ENCODE measurements at regions not wholly inside any gene's neighbourhood (a gene's known extent, or its start where the extent isn't known, plus 50 kb on each side); places are given as distances from the start of the nearest gene placed in this dataset.
"Not testable (repeated sequence)": the region's sequence is repeated elsewhere in the genome, so short reads cannot be mapped to it uniquely, and the experiment has no call there.

DNA sequence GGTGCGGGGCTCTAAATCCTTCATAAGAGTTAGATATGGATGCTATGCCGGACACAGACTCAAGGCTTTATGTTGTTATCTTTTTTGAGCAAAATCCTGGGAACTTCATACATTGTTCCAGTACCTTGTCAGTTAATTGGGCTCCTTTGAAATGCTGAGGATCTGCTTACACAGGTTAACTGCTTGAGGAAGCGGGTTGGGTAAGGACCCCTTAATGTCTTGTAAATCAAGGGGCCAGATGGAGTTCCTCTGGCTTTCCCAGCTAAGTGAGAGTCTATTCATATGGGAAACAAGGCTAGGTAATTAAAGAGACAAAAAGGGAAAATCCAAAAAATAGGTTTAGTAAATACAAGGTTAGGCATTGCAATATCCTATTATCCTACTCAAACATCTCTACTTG, 141.5 kb downstream of the OR2B2 start:
- DNase-seq = no peak

DNA sequence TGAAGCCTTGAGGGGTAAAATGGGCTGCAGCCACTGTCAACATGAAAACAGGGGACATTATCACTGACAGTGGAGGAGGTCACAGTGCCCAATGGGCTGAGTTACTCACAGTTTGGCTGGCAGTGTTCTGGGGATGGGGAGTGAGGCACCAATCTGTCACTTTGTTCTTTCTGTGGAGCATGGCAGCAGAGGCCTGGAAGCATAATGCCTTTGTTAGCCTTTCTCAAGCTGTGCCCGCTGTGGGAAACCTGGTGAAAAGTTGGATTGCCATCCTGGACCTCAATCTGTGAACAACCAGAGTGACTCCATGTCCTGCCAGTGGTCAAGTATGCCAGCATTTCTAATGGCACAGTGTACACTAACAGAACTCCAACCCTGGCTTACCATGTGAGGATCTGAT, 143.6 kb downstream of the OR2B2 start:
- no peak for DNase-seq

- no peak for DNase-seq
Measured at GRCh38 chr6:27767851-27768250, 144.3 kb downstream of the OR2B2 start.

- no peak for DNase-seq
Measured at GRCh38 chr6:27766405-27766804, 145.8 kb downstream of the OR2B2 start.

DNA sequence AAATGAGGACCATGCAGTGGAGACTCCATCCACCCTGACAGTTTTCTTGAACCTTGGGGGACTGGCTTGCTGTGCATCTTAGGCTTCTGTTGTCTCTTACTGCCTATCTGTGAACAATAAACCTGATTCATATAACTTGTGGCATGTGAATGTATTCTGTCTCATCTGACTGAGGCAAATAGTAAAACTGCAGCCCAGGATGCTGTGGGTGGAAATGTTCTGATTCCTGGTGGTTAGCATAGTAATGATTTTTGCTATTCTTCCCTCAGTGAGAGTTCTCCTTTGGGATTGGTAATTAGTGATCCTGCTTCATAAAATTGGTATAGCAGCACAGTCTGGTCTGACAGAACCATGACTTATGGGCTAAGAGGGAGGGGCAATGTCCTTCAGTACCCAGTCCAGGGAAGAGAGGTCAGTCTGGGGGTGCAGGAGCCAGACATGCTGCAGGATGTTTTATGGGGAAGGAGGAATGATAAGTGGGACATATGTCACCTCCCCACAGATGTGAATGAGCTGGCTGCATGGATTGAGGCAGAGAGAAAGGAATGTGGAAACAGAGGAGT, 147.1 kb downstream of the OR2B2 start:
- no peak for DNase-seq

- DNase-seq = no peak
Measured at GRCh38 chr6:27761391-27761790, 150.8 kb downstream of the OR2B2 start.

GRCh38 chr6:27760464-27760863, 151.7 kb downstream of the OR2B2 start:
- no peak for DNase-seq

GRCh38 chr6:27759930-27760329, 152.3 kb downstream of the OR2B2 start:
- no peak for DNase-seq

GRCh38 chr6:27758491-27758890, 153.7 kb downstream of the OR2B2 start:
- no peak for DNase-seq

DNA sequence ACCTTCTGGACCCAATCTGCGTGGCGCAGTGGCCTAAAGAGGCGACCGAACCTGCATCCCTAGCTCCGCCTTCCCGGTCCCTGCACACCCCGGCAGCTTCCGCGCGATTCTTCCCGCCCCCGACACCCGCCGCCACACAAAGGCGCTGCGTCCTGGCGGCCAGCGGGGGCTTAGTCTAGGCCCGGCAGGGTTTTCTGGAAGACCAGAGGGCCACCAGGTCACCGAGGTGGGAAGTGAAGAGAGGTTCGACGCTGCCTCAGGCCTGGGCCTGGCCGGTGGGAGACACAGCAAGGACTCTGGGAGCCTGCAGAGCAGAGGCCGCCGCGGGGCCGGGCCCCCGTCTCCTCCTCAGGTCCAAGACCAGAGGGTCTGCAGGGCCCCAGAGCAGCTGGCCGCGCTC, 154.9 kb downstream of the OR2B2 start:
- peak; percentile 49 for DNase-seq

DNA sequence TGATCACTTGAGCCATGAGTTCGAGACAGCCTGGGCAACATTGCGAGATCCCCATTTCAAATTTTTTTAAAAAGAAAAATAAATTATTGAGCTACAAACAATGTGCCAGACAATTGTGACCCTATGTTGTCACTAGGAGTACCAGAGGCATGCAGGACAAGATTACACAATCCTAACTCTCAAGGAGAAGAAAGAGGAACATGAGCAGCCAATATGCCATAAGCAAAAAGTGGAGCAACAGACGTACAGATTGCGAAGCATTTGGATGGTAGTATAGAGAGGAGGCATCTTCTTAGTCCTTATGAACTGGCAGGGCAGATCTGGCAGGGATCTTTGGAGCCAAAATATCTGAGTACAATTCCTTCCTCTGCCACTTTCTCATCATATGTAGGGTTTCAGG, 156.4 kb downstream of the OR2B2 start:
- no peak for DNase-seq

GRCh38 chr6:27754408-27754782, 157.8 kb downstream of the OR2B2 start:
- no peak for DNase-seq

GRCh38 chr6:27753668-27754407, 158.4 kb downstream of the OR2B2 start:
- peak; percentile 73 for DNase-seq

DNA sequence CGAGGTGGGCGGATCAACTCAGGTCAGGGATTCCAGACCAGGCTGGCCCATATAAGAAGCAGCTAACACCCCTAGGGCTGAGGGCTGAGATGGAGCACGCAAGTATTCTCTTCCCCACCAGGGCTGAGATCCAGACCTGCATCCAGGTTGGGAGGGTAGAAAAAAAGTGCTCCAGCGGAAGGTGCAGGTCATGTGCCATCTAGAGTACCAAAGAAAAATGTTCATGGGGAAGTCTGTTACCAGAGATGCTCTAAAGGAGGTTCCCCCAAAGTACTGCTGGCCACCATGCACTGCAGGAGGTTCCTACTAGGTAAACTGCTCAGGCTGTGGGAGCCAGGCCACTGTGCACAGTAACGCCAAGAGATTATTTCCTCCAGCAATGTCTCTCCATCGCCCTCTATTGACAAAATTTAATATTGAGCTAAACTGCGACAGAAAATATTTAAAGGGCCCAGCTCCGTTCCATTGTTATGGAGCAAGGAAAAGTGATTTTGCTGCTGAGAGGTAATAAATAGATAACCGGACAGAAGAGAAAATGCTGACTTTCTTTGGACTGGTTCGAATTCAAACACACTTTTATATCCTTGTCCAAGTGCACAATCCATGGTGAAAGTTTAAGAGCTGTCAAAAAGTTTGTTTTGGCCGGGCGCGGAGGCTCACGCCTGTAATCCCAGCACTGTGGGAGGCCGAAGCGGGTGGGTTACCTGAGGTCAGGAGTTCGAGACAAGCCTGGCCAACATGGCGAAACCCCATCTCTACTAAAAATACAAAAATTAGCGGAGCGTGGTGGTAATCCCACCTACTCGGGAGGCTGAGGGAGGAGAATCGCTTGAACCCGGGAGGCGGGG, 159.9 kb downstream of the OR2B2 start:
- DNase-seq = peak; percentile 51

- no peak for DNase-seq
Measured at GRCh38 chr6:27748661-27749060, 163.5 kb downstream of the OR2B2 start.

DNA sequence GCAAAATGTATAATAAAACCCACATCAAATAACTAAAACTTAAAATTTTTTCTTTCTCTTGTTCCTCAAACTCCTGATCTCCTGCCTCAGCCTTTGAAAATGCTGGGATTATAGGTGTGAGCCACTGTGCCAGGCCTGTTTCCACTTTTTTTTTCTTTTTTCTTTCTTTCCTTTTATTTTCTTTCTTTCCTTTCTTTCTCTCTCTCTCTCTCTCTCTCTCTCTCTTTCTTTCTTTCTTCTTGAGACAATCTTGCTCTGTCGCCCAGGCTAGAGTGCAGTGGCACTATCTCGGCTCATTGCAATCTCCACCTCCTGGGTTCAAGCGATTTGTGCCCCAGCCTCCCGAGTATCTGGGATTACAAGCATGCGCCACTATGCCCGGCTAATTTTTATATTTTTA, 164.6 kb downstream of the OR2B2 start:
- no peak for DNase-seq

- DNase-seq = not testable (repeated sequence)
Measured at GRCh38 chr6:27746860-27747259, 165.3 kb downstream of the OR2B2 start.

- DNase-seq = no peak
Measured at GRCh38 chr6:27743787-27744186, 168.4 kb downstream of the OR2B2 start.

GRCh38 chr6:27742833-27743573, 169.2 kb downstream of the OR2B2 start:
- DNase-seq = no peak

DNA sequence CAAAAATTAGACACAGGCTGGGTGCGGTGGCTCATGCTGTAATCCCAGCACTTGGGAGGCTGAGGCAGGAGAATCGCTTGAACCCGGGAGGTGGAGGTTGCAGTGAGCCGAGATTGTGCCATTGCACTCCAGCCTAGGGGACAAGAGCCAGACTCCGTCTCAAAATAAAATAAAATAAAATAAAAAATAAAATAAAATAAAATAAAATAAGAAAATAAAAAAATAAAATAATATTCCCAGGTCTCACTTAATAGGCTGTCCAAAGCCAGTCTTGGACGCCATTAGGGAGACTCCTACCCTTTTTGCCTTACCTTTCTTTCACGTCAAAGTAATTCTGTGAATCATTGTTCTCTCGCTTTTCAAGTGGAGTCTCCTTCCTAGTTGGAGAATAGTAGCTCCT, 172.3 kb downstream of the OR2B2 start:
- DNase-seq = not testable (repeated sequence)

DNA sequence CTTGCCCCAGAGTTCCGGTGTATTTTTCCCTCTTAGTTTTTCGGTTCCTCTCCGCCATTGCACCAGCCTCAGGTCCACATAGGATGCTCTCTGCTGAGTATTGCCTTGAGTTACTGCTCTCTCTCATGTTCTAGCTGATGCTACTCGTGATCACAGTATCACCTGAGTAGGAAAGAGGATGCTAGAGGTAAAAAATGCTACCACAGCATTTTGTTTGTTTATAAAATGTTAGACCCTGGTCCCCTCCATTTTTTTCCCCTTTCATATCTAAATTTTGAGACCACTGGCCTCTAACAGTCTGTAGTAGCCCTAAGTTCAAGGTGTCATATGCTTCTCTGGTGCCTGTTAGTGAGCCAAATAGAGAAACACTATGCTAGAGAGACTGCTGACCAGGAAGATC, 175.5 kb downstream of the OR2B2 start:
- no peak for DNase-seq

DNA sequence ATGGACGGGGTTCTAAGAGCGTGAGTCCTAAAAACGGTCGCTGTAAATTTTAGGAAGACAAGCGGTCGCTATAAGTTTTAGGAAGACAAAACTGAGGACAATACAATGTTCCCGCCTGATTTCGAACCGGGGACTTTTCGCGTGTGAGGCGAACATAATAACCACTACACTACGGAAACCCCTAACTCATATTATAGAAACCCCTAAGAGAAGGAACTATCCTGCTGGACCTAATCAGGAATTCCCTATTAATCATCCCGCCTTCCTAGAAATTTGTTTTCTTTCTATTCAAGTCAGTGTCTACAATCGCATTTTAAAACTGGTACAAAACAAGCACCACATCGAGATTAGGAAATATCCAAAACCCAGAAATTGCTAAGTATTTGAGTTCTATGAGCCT, 183.8 kb downstream of the OR2B2 start:
- DNase-seq = no peak

GRCh38 chr6:27726619-27727023, 185.6 kb downstream of the OR2B2 start:
- no peak for DNase-seq
